SK-N-SH treated with all-trans-retinoic acid at 6 μM for 48 hours (cell line): ENCODE measurements at regions not wholly inside any gene's neighbourhood (a gene's known extent, or its start where the extent isn't known, plus 50 kb on each side); places are given as distances from the start of the nearest gene placed in this dataset.

Experiments
- ATAC-seq: fragments of 200-7000 bp; cut with Tn5 transposase; 3 replicates; pipeline ENCODE4 v1.9.1; 2020; ENCODE audit warnings: mild to moderate bottlenecking, moderate library complexity
- ARNTL ChIP-seq: fragments of 450-650 bp; formaldehyde crosslinking; IDR thresholded peaks from 2 replicates; pipeline ENCODE4 v1.5.0; 2020; ENCODE audit warnings: low read depth, mild to moderate bottlenecking, moderate library complexity, borderline replicate concordance
- BACH2 ChIP-seq: fragments of 250-450 bp; sonication (Bioruptor Pico); IDR thresholded peaks from 2 replicates; pipeline ENCODE4 v1.9.0; 2021; ENCODE audit warnings: mild to moderate bottlenecking, borderline replicate concordance
- CREB5 ChIP-seq: fragments of 250-450 bp; sonication (Bioruptor Pico); IDR thresholded peaks from 2 replicates; pipeline ENCODE4 v1.5.1; 2020; ENCODE audit warnings: low read depth, mild to moderate bottlenecking, moderate library complexity
- CSDC2 ChIP-seq: fragments of 250-450 bp; sonication (Bioruptor Pico); IDR thresholded peaks from 2 replicates; pipeline ENCODE4 v1.5.0; 2020; ENCODE audit warnings: mild to moderate bottlenecking, moderate library complexity
- CSRNP3 ChIP-seq: fragments of 250-450 bp; sonication (Bioruptor Pico); IDR thresholded peaks from 2 replicates; pipeline ENCODE4 v1.5.1; 2021; ENCODE audit warnings: mild to moderate bottlenecking, moderate library complexity
- ESRRG ChIP-seq: fragments of 250-450 bp; sonication (Bioruptor Pico); IDR thresholded peaks from 2 replicates; pipeline ENCODE4 v1.6.1; 2021; ENCODE audit warnings: mild to moderate bottlenecking
- GLIS3 ChIP-seq: fragments of 250-450 bp; sonication (Bioruptor Pico); IDR thresholded peaks from 2 replicates; pipeline ENCODE4 v1.5.0; 2020; ENCODE audit warnings: mild to moderate bottlenecking, moderate library complexity
- ISL1 ChIP-seq: fragments of 250-450 bp; sonication (Bioruptor Pico); IDR thresholded peaks from 2 replicates; pipeline ENCODE4 v2.1.2; 2022; ENCODE audit warnings: mild to moderate bottlenecking, moderate library complexity
- OSR1 ChIP-seq: fragments of 250-450 bp; sonication (Bioruptor Pico); IDR thresholded peaks from 2 replicates; pipeline ENCODE4 v1.8.0; 2022; ENCODE audit warnings: moderate library complexity, mild to moderate bottlenecking, inconsistent platforms
- PATZ1 ChIP-seq: fragments of 250-450 bp; sonication (Bioruptor Pico); IDR thresholded peaks from 2 replicates; pipeline ENCODE4 v1.8.0; 2020; ENCODE audit warnings: mild to moderate bottlenecking, moderate library complexity, borderline replicate concordance
- POU6F1 ChIP-seq: fragments of 250-450 bp; sonication (Bioruptor Pico); IDR thresholded peaks from 2 replicates; pipeline ENCODE4 v1.8.0; 2021; ENCODE audit warnings: low read depth, mild to moderate bottlenecking, moderate library complexity, borderline replicate concordance
- PPARA ChIP-seq: fragments of 250-450 bp; sonication (Bioruptor Pico); IDR thresholded peaks from 2 replicates; pipeline ENCODE4 v1.5.0; 2020; ENCODE audit warnings: mild to moderate bottlenecking, borderline replicate concordance
- TCF4 ChIP-seq: fragments of 250-450 bp; sonication (Bioruptor Pico); IDR thresholded peaks from 2 replicates; pipeline ENCODE4 v1.8.0; 2021; ENCODE audit warnings: mild to moderate bottlenecking, moderate library complexity, borderline replicate concordance
- TSHZ2 ChIP-seq: fragments of 250-450 bp; sonication (Bioruptor Pico); IDR thresholded peaks from 2 replicates; pipeline ENCODE4 v1.5.0; 2020; ENCODE audit warnings: mild to moderate bottlenecking, moderate library complexity
- ZC3H10 ChIP-seq: fragments of 250-450 bp; sonication (Bioruptor Pico); IDR thresholded peaks from 2 replicates; pipeline ENCODE4 v1.5.1; 2021; ENCODE audit warnings: mild to moderate bottlenecking, moderate library complexity
- ZFP3 ChIP-seq: fragments of 250-450 bp; sonication (Bioruptor Pico); IDR thresholded peaks from 2 replicates; pipeline ENCODE4 v1.5.0; 2020; ENCODE audit warnings: mild to moderate bottlenecking, moderate library complexity
- ZFP30 ChIP-seq: fragments of 450-650 bp; formaldehyde crosslinking; IDR thresholded peaks from 2 replicates; pipeline ENCODE4 v1.5.0; 2022; ENCODE audit warnings: mild to moderate bottlenecking, moderate library complexity
- ZNF565 ChIP-seq: fragments of 450-650 bp; formaldehyde crosslinking; conservative IDR thresholded peaks from 2 replicates; pipeline ENCODE4 v1.5.0; 2020; ENCODE audit warnings: low read depth, mild to moderate bottlenecking, moderate library complexity
- ZNF70 ChIP-seq: fragments of 450-650 bp; formaldehyde crosslinking; IDR thresholded peaks from 2 replicates; pipeline ENCODE4 v1.5.0; 2020; ENCODE audit warnings: mild to moderate bottlenecking, moderate library complexity

- TF ChIP-seq POU6F1 (CRISPR knock-in tag) = no peak
- TF ChIP-seq OSR1 (CRISPR knock-in tag) = no peak
- TF ChIP-seq ZC3H10 (CRISPR knock-in tag) = no peak
Measured at GRCh38 chr14:104431929-104432541, 147.5 kb upstream of the C14orf180 start (continued).

- TF ChIP-seq ZFP30 (CRISPR knock-in tag) (no peak), ZFP3 (CRISPR knock-in tag) (no peak), ZNF70 (CRISPR knock-in tag) (no peak), TSHZ2 (CRISPR knock-in tag) (no peak), OSR1 (CRISPR knock-in tag) (no peak), CSRNP3 (no peak), ISL1 (no peak), BACH2 (CRISPR knock-in tag) (no peak), CSDC2 (no peak), ZC3H10 (CRISPR knock-in tag) (no peak), PPARA (CRISPR knock-in tag) (no peak), ZNF565 (CRISPR knock-in tag) (no peak), ESRRG (CRISPR knock-in tag) (no peak), PATZ1 (no peak), ARNTL (no peak)
- ATAC-seq = no peak
Measured at GRCh38 chr14:104432611-104433231, 146.8 kb upstream of the C14orf180 start.

GRCh38 chr14:104433401-104434213, 146.0 kb upstream of the C14orf180 start:
- no peak for ATAC-seq
- TF ChIP-seq CSRNP3 (no peak), ZFP3 (CRISPR knock-in tag) (no peak), GLIS3 (CRISPR knock-in tag) (no peak), CREB5 (CRISPR knock-in tag) (no peak), ARNTL (no peak), BACH2 (CRISPR knock-in tag) (no peak), OSR1 (CRISPR knock-in tag) (no peak), ZFP30 (CRISPR knock-in tag) (no peak), TCF4 (CRISPR knock-in tag) (no peak), ZC3H10 (CRISPR knock-in tag) (no peak), POU6F1 (CRISPR knock-in tag) (no peak), ZNF565 (CRISPR knock-in tag) (no peak), ZNF70 (CRISPR knock-in tag) (no peak)
